ENCODE measurements at regions not wholly inside any gene's neighbourhood (a gene's known extent, or its start where the extent isn't known, plus 50 kb on each side); places are given as distances from the start of the nearest gene placed in this dataset.

DNA sequence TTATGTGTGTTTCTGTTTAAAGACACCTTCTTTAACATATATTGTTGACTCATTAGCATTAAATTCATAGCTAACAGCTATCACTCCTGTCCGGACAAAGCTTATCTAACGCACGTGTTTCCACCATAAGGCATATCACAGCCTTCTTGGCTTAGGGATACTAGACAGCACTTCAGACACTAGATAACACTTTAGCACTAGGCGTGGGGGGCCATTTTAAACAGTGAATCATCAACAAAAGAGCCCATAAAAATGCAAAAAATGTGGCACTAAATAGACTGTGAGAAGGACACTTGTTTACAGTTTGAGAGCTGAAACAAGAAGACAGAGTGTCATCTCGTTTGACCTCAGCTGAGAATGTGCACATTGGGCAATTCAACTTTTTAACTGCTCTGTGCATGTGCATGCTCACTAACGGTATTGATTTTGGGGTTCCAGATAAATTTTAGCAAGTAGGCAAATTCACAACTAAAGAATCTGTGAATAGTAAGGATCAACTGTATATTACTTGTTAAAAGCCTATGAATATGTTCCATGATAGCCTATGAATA lies 58.9 kb upstream of the RAI2 start:
- TF ChIP-seq, protein P1, sequence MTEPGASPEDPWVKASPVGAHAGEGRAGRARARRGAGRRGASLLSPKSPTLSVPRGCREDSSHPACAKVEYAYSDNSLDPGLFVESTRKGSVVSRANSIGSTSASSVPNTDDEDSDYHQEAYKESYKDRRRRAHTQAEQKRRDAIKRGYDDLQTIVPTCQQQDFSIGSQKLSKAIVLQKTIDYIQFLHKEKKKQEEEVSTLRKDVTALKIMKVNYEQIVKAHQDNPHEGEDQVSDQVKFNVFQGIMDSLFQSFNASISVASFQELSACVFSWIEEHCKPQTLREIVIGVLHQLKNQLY (CRISPR knock-in tag; conservative IDR thresholded peaks at IDR 0.05), result no peak
- no peak for TF ChIP-seq REST (IDR thresholded peaks at IDR 0.05; ENCODE audit: borderline replicate concordance)
- TF ChIP-seq REST (CRISPR knock-in tag; IDR thresholded peaks at IDR 0.05; ENCODE audit: low read depth), result no peak

Data from K562 (cell line).